Islet precursor cell (in vitro differentiated cells): ENCODE measurements at regions not wholly inside any gene's neighbourhood (a gene's known extent, or its start where the extent isn't known, plus 50 kb on each side); places are given as distances from the start of the nearest gene placed in this dataset.
"Not testable (repeated sequence)": the region's sequence is repeated elsewhere in the genome, so short reads cannot be mapped to it uniquely, and the experiment has no call there.

Experiments used
- DNase-seq: peaks from one replicate; pipeline ENCODE4 v3.0.0-alpha.2; 2018

DNA sequence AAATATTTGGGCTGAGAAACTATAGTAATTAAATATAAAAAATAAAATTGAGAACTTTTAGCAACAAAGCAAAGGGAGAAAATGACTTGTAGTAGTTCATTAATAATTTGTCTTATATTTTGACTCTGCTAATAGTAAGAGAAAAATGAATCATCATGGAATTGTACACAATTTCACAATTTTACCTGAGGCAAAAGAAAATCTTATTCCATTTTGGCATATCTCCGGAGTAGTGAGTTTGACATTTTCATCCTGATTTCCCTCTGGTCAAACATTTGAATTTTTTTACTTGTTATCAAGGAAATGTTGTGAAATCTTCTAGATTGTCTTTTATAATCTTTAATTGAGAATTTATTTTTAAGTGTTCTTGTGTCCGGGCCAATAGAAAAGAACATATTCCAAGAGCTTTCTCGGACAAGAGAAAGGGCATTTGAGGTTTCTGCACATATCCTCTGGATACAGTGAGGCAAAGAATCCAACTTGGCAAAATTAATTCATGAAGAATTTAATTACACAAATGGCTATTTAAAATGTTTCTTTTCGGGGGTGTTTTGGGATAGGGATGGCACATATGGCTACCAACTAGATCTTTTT, 89.3 kb upstream of the IGSF10 start:
- DNase-seq = no peak

DNA sequence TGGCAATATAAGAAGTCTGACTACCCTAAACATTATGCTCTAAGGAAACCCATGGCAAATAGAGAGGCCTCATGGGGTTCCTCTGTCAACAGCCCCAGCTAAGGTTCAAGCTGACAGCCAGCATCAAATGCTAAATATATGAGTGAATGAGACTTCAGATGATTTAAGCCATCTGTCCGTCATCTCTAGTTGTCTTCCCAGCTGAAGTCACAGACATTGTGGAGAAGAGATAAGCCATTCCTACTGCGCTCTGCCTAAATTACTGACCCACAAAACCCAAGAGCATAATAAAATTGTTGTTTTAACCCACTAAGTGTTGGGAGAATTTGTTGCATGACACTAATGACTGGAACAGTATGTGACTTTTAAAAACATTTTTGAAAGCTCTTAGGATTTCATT, 87.3 kb upstream of the IGSF10 start:
- DNase-seq = no peak

DNA sequence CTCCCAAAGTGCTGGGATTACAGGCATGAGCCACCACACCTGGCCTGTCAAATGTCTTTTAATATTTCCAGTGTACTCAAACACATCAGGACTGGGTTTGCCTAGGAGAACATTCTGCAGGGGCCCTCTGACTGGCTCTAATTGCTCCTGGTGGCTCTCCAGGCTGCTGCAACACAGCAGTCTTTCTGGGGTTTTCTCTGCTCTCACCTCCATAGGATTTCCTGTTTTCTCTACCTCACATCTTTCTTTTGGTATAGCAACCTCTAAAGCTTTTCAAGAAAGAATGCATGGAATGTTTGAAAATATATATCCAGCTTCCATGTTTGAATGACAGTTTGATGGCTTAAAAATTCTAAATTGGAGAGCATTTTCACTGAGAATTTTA, 83.3 kb upstream of the IGSF10 start:
- no peak for DNase-seq

DNA sequence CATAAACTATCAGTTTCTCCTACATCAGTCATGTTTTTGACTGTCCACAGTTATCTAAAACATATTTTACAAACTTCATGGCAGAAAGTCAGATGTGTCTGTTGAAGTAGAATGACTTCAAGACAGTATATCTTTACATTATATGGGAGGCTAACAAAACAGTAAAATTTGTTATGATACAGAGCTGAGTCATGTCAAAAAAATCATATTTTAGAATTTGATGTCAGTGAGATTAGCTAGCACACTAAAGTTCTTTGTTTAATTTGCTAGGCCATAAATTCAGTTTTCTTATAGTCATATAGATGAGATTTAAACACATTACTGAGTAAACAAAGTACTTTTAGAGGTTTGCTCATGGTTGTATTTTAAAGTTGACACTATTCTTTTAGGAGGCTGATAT, 80.3 kb upstream of the IGSF10 start:
- no peak for DNase-seq

DNA sequence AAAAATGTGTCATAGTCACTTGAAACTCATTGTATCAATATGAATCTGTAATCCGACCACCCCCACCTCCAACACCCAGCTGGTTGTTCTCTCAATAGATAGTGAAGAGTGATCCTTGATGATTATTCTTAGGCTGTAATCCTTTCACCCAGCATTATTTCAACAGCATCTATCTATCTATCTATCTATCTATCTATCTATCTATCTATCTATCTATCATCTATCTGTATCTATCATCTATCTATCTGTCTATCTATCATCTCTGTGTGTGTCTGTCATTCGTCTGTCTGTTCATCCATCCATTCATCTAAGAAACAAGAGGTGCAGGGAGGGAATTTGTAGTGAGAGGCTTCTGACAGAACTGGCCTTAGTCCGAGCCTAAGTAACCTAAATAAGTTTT, 78.7 kb upstream of the IGSF10 start:
- no peak for DNase-seq

DNA sequence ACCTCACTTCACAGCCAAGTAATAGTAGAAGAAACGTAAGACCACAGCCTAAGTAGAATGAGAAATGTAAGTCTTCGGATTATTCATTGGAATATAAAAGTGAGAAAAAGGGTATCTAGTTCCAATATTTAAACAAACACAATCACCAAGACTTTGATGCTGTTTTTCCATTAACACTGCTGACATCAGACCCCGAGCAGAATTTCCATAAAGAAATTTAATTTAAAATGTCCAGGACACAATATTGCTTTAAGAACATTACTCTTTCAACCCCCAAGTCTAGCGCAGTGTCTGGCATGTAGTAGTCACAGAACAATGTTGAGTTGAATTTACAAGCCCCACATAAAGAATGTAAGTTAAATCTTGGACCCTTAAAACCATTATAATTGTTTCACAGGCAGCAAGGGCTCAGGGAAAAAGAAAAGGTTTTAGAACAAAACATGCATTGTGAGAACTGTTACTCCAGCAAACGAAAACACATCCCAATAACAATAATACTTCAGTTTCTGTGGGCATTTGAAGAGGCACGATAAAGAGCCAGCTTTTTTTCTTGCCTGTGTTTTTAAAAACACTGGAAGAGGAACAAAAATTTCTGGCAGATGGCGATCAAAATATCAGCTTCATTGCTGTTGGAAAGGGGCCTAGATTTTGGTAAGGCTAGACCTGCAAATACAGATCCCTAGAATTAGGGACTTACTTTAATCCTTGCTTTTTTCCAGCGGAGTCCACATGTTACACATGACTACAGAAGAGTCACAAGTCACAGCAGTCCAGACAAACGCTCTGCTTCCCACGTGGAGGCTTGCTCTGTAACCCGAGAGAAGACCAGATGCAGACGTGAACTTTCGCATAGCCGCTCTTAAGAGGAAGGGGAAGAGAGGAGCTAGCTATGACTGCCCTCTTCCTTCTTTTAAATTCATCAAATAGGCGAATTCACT, 77.9 kb upstream of the IGSF10 start:
- DNase-seq = peak; percentile 76

DNA sequence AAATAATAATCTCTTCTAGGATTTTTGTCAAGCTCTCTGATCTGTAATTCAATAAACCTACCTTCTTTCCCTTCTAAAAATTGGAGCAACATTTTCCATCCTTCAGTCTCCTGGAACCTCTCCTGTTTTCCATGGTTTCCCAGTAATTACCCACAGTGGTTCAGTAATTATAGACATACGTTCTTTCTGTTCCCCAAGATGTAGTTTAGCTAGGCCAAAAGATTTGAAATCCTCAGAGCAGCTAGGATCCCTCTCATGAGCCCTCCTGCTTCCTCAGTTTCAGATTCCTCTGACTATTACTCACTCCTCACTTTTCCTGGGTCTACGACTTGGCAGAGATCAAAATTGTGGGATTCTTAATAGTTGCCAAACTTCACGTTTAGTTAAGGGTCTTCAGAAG, 76.9 kb upstream of the IGSF10 start:
- DNase-seq = no peak

DNA sequence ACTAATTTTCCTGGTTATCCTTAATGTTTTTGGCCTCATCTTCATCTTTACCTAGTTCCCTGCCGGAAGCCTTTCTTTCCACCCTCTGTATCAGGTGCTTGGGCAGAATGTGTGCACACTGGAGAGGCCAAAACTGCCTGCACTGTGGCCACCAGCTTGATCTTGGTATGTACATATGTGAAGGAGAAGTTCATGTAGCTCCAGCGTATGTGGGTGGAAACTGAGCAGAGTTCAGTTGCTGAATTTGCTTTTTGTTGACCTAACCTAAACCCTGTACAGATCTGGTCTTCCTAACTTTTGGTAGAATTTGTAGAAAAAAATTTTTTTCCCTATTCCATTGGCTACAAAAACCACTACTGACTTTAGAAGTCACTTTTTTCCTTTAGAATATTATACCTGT, 65.9 kb upstream of the IGSF10 start:
- DNase-seq = no peak

DNA sequence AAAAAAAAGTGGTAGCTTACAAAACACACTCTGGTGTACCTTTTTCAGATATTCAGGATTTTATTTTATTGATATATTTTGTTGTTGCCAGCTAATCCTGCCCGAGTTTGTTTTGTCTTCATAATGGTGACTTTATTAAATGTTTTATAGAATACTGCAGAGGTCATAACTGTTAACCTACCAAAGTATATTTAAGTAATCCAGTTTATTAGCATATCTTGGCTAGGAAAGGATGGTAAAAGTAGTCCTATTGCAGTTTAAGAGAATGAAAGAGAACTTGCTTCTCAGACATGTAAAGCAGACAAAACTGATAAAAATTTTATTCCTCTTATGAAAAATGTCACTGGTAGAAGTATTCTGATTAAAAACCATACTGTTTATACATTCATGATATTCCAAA, 59.2 kb upstream of the IGSF10 start:
- no peak for DNase-seq

DNA sequence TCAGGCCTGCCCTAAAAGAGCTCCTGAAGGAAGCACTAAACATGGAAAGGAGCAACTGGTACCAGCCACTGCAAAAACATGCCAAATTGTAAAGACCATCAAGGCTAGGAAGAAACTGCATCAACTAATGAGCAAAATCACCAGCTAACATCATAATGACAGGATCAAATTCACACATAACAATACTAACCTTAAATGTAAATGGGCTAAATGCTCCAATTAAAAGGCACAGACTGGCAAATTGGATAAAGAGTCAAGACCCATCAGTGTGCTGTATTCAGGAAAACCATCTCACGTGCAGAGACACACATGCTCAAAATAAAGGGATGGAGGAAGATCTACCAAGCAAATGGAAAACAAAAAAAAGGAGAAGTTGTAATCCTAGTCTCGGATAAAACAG, 50.6 kb upstream of the IGSF10 start:
- not testable (repeated sequence) for DNase-seq
